GM12891 (cell line): ENCODE measurements at regions not wholly inside any gene's neighbourhood (a gene's known extent, or its start where the extent isn't known, plus 50 kb on each side); places are given as distances from the start of the nearest gene placed in this dataset.

ENCODE experiments used
- PAX5 ChIP-seq: IDR thresholded peaks from 2 replicates; pipeline ENCODE4 v1.6.1; 2011; ENCODE audit warnings: low read length, moderate library complexity, mild to moderate bottlenecking; ENCODE audit not compliant: insufficient read depth, severe bottlenecking
- POLR2A ChIP-seq: IDR thresholded peaks from 2 replicates; pipeline ENCODE4 v1.6.1; 2011; ENCODE audit warnings: low read depth, low read length, control low read depth
- POLR2AphosphoS5 ChIP-seq: IDR thresholded peaks from 2 replicates; pipeline ENCODE4 v1.6.1; 2011; ENCODE audit warnings: low read depth, low read length, control low read depth
- SPI1 ChIP-seq: IDR thresholded peaks from 2 replicates; pipeline ENCODE4 v1.6.1; 2011; ENCODE audit warnings: low read depth, low read length, control low read depth
- TAF1 ChIP-seq: IDR thresholded peaks from 2 replicates; pipeline ENCODE4 v1.6.1; 2011; ENCODE audit warnings: low read depth, low read length, control low read depth

GRCh38 chr4:37043342-37043741, 201.2 kb upstream of the NWD2 start:
- TF ChIP-seq SPI1 = no peak
- no peak for TF ChIP-seq TAF1
- TF ChIP-seq POLR2AphosphoS5 = no peak
- no peak for TF ChIP-seq POLR2A
- no peak for TF ChIP-seq PAX5
